GM23248 (cell line): ENCODE measurements at regions not wholly inside any gene's neighbourhood (a gene's known extent, or its start where the extent isn't known, plus 50 kb on each side); places are given as distances from the start of the nearest gene placed in this dataset.

Experiments
- EZH2 ChIP-seq: fragments of 200-600 bp; sonication (generic); IDR thresholded peaks from 2 replicates; pipeline ENCODE4 v1.6.1; 2018; ENCODE audit warnings: antibody characterized with exemption, mild to moderate bottlenecking; ENCODE audit not compliant: insufficient read depth, poor library complexity, severe bottlenecking
- EZH2phosphoT487 ChIP-seq: fragments of 200-600 bp; sonication (generic); IDR thresholded peaks from 2 replicates; pipeline ENCODE4 v1.6.1; 2018; ENCODE audit warnings: antibody characterized with exemption, moderate library complexity, mild to moderate bottlenecking, low read depth; ENCODE audit not compliant: insufficient read depth

- no peak for TF ChIP-seq EZH2
- no peak for TF ChIP-seq EZH2phosphoT487
Observed at GRCh38 chr11:35893796-35894475, 49.9 kb upstream of the LDLRAD3 start.
